ENCODE measurements at regions not wholly inside any gene's neighbourhood (a gene's known extent, or its start where the extent isn't known, plus 50 kb on each side); places are given as distances from the start of the nearest gene placed in this dataset.

- H3K9me3 ChIP-seq, result no peaks in the 10 kb centered on the region
- no peak overlapping the region for H3K27ac ChIP-seq
- intact Hi-C loops (cut with DNase I; ENCODE audit: low total_unique reads), result no loop called here
- H3K27me3 ChIP-seq, result no peaks in the 10 kb centered on the region
- H3K4me3 ChIP-seq, result no peak overlapping the region
- no peak for TF ChIP-seq POLR2AphosphoS5 (IDR thresholded peaks at IDR 0.05)
- TF ChIP-seq POLR2A (IDR thresholded peaks at IDR 0.05), result no peak
- TF ChIP-seq EP300 (IDR thresholded peaks at IDR 0.05), result no peak
- TF ChIP-seq CTCF (IDR thresholded peaks at IDR 0.05), result no peak
- no peak for DNase-seq
- no peaks in the 10 kb centered on the region for H3K36me3 ChIP-seq
- no peaks in the 10 kb centered on the region for H3K4me1 ChIP-seq
These were observed 86.4 kb upstream of the FBXO11 start for GRCh38 chr2:47992671-47993070.

GRCh38 chr2:47996808-47997207 lies 90.5 kb upstream of the FBXO11 start:
- Histone ChIP-seq H3K27me3 (no peaks in the 10 kb centered on the region), H3K4me3 (no peak overlapping the region), H3K27ac (no peak overlapping the region), H3K4me1 (no peaks in the 10 kb centered on the region), H3K9me3 (no peaks in the 10 kb centered on the region), H3K36me3 (no peaks in the 10 kb centered on the region)
- intact Hi-C loops (cut with DNase I; ENCODE audit: low total_unique reads), result no loop called here
- 80 to 90% (median 89%) methylated on average over 4 of the region's 4 CpGs for WGBS, 5 donors
- no peak for DNase-seq
- no peak for TF ChIP-seq CTCF (IDR thresholded peaks at IDR 0.05)
- no peak for TF ChIP-seq EP300 (IDR thresholded peaks at IDR 0.05)
- TF ChIP-seq POLR2AphosphoS5 (IDR thresholded peaks at IDR 0.05), result no peak
- TF ChIP-seq POLR2A (IDR thresholded peaks at IDR 0.05), result no peak

GRCh38 chr2:47999512-47999911 lies 93.2 kb upstream of the FBXO11 start:
- no peak overlapping the region for H3K27ac ChIP-seq
- no peaks in the 10 kb centered on the region for H3K36me3 ChIP-seq
- DNase-seq, result no peak
- intact Hi-C loops (cut with DNase I; ENCODE audit: low total_unique reads), result no loop called here
- no peaks in the 10 kb centered on the region for H3K9me3 ChIP-seq
- no peaks in the 10 kb centered on the region for H3K4me1 ChIP-seq
- TF ChIP-seq CTCF (IDR thresholded peaks at IDR 0.05) (no peak), POLR2A (IDR thresholded peaks at IDR 0.05) (no peak), POLR2AphosphoS5 (IDR thresholded peaks at IDR 0.05) (no peak), EP300 (IDR thresholded peaks at IDR 0.05) (no peak)
- WGBS, 5 donors, result 73 to 88% (median 82%) methylated on average over 1 of the region's 1 CpG
- H3K4me3 ChIP-seq, result no peak overlapping the region
- H3K27me3 ChIP-seq, result no peaks in the 10 kb centered on the region

GRCh38 chr2:48001498-48001897 lies 95.2 kb upstream of the FBXO11 start:
- no peaks in the 10 kb centered on the region for H3K36me3 ChIP-seq

More at GRCh38 chr2:48001498-48001897, 95.2 kb upstream of the FBXO11 start:
- DNase-seq, result no peak
- no peak for TF ChIP-seq EP300 (IDR thresholded peaks at IDR 0.05)
- no peak for TF ChIP-seq POLR2AphosphoS5 (IDR thresholded peaks at IDR 0.05)
- no peak for TF ChIP-seq POLR2A (IDR thresholded peaks at IDR 0.05)
- no peak for TF ChIP-seq CTCF (IDR thresholded peaks at IDR 0.05)
- Histone ChIP-seq H3K9me3 (no peaks in the 10 kb centered on the region), H3K4me3 (no peak overlapping the region), H3K27ac (no peak overlapping the region), H3K4me1 (no peaks in the 10 kb centered on the region), H3K27me3 (no peaks in the 10 kb centered on the region)
- intact Hi-C loops (cut with DNase I; ENCODE audit: low total_unique reads), result no loop called here

Data from stomach (tissue), 8 donors.